GM19043 (cell line): ENCODE measurements at regions not wholly inside any gene's neighbourhood (a gene's known extent, or its start where the extent isn't known, plus 50 kb on each side); places are given as distances from the start of the nearest gene placed in this dataset.
"Not testable (repeated sequence)": the region's sequence is repeated elsewhere in the genome, so short reads cannot be mapped to it uniquely, and the experiment has no call there.

Source experiments
- ATAC-seq: cut with Tn5 transposase; IDR thresholded peaks from one replicate; pipeline ENCODE4 v1.9.1; 2021; ENCODE audit warnings: low read depth; ENCODE audit not compliant: unreplicated experiment

DNA sequence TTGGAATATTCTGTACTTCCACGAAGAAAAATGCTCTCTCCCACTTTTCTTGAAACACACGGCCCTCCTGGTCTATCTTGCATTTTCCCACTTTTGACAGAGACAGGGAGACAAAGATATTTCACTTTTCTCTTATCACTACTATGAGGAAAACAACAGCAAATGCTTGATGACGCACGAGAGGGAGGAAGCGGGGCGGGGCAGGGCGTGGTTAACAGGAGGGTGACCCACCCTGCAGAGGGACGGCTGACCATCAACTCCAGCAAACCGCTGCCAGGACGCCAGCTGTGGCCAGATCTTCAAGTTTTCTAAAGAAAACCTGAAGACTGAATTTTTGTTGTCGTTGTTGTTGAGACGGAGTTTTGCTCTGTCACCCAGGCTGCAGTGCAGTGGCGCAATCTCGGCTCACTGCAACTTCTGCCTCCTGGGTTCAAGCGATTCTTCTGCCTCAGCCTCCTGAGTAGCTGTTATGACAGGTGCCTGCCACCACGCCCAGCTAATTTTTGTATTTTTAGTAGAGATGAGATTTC lies 63.8 kb downstream of the NSUN5 start:
- not testable (repeated sequence) for ATAC-seq

GRCh38 chr7:73234994-73235717 lies 73.5 kb downstream of the NSUN5 start:
- peak; percentile 86 for ATAC-seq

DNA sequence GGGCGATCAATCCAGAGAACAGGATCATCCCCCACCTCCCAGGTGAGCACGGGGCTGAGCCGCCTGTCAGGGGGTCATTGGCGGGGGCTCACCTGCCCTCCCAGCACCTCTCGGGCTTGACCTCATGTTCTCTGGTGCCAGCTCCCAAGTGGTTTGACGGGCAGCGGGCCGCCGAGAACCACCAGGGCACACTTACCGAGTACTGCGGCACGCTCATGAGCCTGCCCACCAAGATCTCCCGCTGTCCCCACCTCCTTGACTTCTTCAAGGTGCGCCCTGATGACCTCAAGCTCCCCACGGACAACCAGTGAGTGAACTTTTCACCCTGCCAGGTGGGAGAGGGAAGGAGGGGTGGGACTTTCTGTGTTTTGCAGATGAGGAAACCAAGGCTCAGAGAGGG lies 82.9 kb downstream of the NSUN5 start:
- ATAC-seq: not testable (repeated sequence)

GRCh38 chr7:73221724-73222123 lies 86.9 kb downstream of the NSUN5 start:
- ATAC-seq: not testable (repeated sequence)

DNA sequence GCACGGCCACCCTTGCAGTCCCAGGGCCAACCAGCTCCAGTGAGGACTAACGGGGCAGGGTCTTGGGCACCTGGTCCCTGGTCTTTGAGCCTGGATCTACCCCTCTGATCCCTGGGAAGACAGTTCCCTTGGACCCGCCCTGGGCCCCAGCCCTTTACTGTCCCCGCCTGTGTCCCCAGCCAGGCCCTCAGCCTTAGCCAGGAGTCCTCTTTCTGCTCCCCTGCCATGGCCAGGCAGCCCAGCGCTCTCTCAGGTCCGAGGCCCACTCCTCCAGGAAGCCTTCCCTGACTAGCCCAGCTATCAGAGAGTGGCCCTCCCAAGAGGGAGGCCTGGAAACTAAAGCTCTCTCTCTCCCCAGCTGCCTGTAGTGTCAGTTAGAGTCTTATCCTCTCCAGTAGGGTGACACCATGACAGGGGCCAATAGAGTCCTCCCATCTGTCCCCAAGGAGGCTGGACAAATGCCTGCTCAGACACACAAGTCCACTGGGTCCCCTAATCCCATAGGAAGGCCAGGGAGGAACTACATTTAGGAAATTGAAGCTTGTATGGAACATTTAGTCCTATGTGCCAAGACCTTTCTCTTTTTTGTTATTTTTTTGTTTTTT lies 87.8 kb downstream of the NSUN5 start:
- ATAC-seq: peak; percentile 28

GRCh38 chr7:73220357-73220756 lies 88.3 kb downstream of the NSUN5 start:
- ATAC-seq: peak; percentile 80

DNA sequence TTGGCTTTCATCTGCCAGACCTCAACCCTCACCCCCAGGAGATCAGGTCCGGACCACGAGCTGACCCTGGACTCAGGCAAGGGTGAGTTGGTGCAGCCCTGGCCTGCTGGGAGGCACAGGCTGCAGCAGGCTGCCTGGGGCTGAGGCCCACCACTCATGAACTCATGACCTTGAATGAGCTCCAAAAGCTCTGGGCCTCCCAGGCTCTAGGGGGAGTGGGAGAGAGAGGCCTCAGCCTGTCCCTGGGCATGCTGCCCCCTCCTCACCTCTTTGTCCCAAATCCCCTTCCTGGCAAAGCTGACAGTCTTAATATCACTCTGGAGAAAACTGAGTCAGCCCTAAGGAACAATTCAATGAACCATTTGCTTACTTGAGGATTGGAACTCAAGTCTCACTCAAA lies 89.8 kb downstream of the NSUN5 start:
- ATAC-seq: not testable (repeated sequence)

- not testable (repeated sequence) for ATAC-seq
Observed at GRCh38 chr7:73216046-73216675, 92.5 kb downstream of the NSUN5 start.

GRCh38 chr7:73215232-73215631 lies 93.4 kb downstream of the NSUN5 start:
- not testable (repeated sequence) for ATAC-seq

- not testable (repeated sequence) for ATAC-seq
Observed at GRCh38 chr7:73214471-73214870, 94.2 kb downstream of the NSUN5 start.

GRCh38 chr7:73213076-73213475 lies 95.5 kb downstream of the NSUN5 start:
- not testable (repeated sequence) for ATAC-seq

DNA sequence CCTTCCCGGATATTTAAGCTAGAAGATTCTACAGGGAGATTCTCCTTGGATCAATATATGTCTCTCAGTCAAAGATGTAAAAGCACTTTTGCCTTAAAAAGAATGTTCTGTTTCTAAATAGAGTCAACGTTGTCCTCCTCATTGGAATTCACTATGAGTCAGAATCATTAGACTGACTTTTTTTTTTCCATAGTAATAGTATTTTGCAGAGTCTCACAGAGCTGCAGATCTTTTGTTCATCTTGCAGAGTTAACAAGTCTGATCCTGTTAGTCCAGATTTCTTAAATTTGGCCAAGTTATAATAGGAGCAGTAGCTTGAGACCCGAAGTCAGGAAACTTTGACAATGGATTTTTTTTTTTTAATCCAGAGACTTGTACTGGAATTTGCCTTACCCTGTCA lies 103.0 kb downstream of the NSUN5 start:
- ATAC-seq: not testable (repeated sequence)

DNA sequence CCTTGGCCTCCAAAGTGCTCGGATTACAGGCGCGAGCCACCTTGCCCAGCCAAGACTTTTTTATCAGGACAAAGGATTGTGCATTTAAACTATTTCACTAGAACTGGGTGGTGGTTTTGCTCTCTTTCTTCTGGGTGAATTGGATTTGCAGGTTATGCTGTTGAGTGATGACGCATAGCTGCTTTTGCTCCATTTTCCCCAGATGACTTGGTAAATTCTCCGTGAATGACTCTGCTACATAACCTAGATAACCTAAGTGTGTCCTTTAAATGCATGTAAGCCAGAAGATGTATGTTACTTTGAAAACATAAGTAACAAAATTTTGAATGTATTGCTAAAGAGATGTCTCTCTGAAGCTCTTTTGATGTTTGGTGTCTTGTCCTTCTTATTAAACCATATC lies 103.7 kb downstream of the NSUN5 start:
- not testable (repeated sequence) for ATAC-seq

- not testable (repeated sequence) for ATAC-seq
Observed at GRCh38 chr7:73203312-73203711, 105.3 kb downstream of the NSUN5 start.

DNA sequence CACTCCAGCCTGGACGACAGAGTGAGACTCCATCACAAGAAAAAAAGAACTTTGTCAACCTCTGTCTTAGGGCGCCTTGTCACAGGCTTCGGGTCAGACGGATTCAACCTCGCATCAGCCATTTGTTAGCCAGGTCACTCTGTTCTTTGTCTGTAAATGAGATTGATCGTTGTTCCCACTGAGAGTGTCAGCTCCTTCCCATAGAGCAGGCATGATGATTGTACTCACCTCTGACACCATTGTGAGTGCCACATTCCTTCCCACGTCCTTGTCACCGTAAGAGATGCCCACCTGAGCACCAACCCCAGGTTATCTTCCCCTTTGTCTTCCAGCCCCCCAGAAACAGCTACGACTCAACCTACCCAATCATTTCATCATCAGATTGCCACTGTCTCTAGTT lies 107.4 kb downstream of the NSUN5 start:
- not testable (repeated sequence) for ATAC-seq

GRCh38 chr7:73200518-73201099 lies 108.0 kb downstream of the NSUN5 start:
- not testable (repeated sequence) for ATAC-seq

DNA sequence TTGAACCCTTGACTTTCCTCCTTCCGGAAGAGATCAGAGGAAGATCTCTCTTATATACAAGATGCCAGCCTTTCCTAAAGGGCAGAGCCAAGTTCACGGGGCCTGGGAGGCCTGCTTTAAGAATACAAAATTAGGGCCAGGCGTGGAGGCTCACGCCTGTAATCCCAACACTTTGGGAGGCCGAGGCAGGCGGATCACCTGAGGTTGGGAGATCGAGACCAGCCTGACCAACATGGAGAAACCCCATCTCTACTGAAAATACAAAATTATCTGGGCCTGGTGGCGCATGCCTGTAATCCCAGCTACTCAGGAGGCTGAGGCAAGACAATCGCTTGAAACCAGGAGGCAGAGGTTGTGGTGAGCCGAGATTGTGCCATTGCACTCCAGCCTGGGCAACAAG lies 108.2 kb upstream of the SPDYE9 start:
- ATAC-seq: not testable (repeated sequence)

- not testable (repeated sequence) for ATAC-seq
Observed at GRCh38 chr7:73190483-73191155, 104.8 kb upstream of the SPDYE9 start.

DNA sequence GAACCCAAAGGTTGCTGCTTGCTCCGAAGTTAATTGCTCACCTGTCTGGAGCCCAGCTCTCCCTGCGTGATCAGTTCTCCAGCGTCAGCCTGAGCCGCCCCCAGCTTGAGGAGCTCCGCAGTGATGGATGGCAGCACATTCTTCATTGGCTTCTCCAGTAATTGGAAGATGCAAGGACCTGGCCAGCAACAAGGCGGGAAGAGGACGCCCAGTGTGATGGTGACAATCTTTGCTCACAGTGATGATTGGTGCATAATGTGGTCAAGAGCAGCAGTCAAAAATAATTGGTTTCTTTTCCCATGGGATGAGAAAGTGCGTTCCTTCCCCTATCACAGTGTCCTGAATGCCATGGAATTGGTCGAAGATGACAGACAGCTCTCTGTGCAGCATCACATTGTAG lies 102.4 kb upstream of the SPDYE9 start:
- not testable (repeated sequence) for ATAC-seq

DNA sequence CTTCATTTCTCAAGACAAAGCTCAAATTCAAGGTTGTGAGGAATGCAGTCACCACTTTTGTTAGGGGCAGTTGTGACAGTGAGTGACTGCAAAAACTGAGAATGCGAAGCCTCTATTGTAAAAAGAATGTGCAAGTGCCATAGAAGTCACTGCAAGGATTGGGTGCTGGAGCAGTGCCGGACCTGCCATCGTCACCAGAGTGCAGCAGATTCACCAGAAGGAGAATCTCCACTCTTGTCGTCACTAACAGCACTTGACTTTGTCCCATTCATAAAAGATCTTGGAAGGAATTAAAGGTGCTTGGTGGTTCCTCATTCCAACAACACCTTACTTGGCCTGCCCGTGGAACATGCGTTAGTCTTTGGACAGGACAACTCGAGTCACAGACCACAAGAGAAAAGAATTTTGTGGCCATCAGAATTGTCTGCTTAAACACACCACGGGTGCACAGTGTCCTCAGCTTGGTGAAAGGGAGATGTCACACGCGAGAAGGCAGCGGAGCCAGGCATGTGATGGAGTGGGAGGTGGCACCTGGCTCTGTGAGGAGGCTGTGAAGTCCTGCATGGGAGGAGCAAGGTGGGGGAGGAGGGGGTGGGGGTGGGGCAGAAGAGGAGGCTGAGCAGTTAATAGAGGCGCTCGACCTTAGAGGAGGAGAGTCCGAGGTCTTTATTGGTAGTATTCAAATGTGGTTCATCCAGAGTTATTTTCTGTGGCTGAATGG lies 100.9 kb upstream of the SPDYE9 start:
- not testable (repeated sequence) for ATAC-seq
